ENCODE measurements at regions not wholly inside any gene's neighbourhood (a gene's known extent, or its start where the extent isn't known, plus 50 kb on each side); places are given as distances from the start of the nearest gene placed in this dataset.

DNA sequence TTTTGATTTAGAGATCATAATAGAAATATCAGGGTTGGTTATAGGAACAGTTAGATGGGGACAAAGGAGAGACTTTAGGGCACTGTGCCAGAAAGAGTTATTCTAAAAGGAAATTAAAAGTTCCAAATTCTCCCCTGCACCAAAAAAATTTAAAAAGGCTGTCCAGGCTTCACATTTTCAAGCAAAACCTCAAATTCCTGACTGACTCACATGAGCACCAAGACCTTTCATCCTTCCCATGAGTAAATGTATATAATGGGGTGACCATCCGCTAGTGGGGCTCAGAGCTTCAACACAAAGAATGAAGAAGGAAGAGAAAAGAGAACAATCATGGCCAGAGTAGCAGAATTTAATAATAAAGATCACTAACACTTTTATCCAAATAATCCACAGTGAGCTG is 131.6 kb upstream of the MROH9 start:
- BruUV-seq (replicated peaks), result no TSS peak
- Histone ChIP-seq H3K27me3 (ENCODE audit: control insufficient read depth in 1 of 2, insufficient read depth in 2 of 2, low read length in 2 of 2) (no peaks in the 10 kb centered on the region), H3K36me3 (replicated peaks in 1 of 2; ENCODE audit: control insufficient read depth in 1 of 2, insufficient read depth in 2 of 2, low read length in 2 of 2) (no peaks in the 10 kb centered on the region), H3K27ac (ENCODE audit: extremely low read length, insufficient read depth, low read length) (no peak overlapping the region), H3K4me2 (ENCODE audit: low read depth, low read length) (no peak overlapping the region), H3K9me3 (ENCODE audit: low read length) (no peaks in the 10 kb centered on the region), H3K4me3 (replicated peaks in 1 of 3; ENCODE audit: insufficient read depth in 1 of 3, low read depth in 2 of 3, low read length in 3 of 3) (no peak overlapping the region), H3K4me1 (ENCODE audit: insufficient read depth, low read length) (no peaks in the 10 kb centered on the region), H2AFZ (ENCODE audit: low read length) (no peak overlapping the region), H3K79me2 (ENCODE audit: insufficient read depth, low read length) (no peaks in the 10 kb centered on the region), H4K20me1 (ENCODE audit: insufficient read depth, low read length) (no peaks in the 10 kb centered on the region), H3K9ac (ENCODE audit: insufficient read depth, low read depth, low read length) (no peak overlapping the region)
- in situ Hi-C loops (cut with HindIII; ENCODE audit: extremely low pct_ligation_motif_present, low pct_unique_long_range_greater_than_20kb), result no loop called here
- CTCF ChIA-PET (ENCODE audit: low intra/inter-chr PET ratio, low total read pairs), result no interaction called here
- no peak for ATAC-seq
- DNase-seq (ENCODE audit: low spot score), result no peak
- FAIRE-seq, result no peak
- intact Hi-C loops (cut with micrococcal nuclease; ENCODE audit: unreplicated experiment), result no loop called here
- 81% methylated on average over 1 of the region's 1 CpG for WGBS (ENCODE audit: low lambda C conversion rate)
- TF ChIP-seq NFIC (IDR thresholded peaks at IDR 0.05; ENCODE audit: low read length) (no peak), ZNF564 (CRISPR knock-in tag; IDR thresholded peaks at IDR 0.05) (no peak), MEIS1 (CRISPR knock-in tag; IDR thresholded peaks at IDR 0.05; ENCODE audit: borderline replicate concordance) (no peak), ATF7-NPFF (CRISPR knock-in tag; IDR thresholded peaks at IDR 0.05; ENCODE audit: low read depth) (no peak), YEATS4 (CRISPR knock-in tag; IDR thresholded peaks at IDR 0.05; ENCODE audit: borderline replicate concordance) (no peak), SNAPC2 (CRISPR knock-in tag; IDR thresholded peaks at IDR 0.05) (no peak), DMAP1 (CRISPR knock-in tag; IDR thresholded peaks at IDR 0.05) (no peak), ZNF562 (CRISPR knock-in tag; IDR thresholded peaks at IDR 0.05; ENCODE audit: borderline replicate concordance) (no peak), SKIL (CRISPR knock-in tag; IDR thresholded peaks at IDR 0.05; ENCODE audit: borderline replicate concordance) (no peak), TCF7L2 (IDR thresholded peaks at IDR 0.05; ENCODE audit: low read depth, low read length) (no peak), NR2F1 (CRISPR knock-in tag; IDR thresholded peaks at IDR 0.05) (no peak), ZBTB26 (CRISPR knock-in tag; IDR thresholded peaks at IDR 0.05; ENCODE audit: borderline replicate concordance) (no peak), MYNN (CRISPR knock-in tag; IDR thresholded peaks at IDR 0.05; ENCODE audit: low read depth) (no peak), ISX (CRISPR knock-in tag; conservative IDR thresholded peaks at IDR 0.05) (no peak), PRPF4 (IDR thresholded peaks at IDR 0.05; ENCODE audit: low read depth, low read length, poor library complexity, severe bottlenecking) (no peak), BCLAF1 (IDR thresholded peaks at IDR 0.05) (no peak), ZSCAN21 (CRISPR knock-in tag; IDR thresholded peaks at IDR 0.05; ENCODE audit: borderline replicate concordance) (no peak), ARNTL (CRISPR knock-in tag; IDR thresholded peaks at IDR 0.05) (no peak), HCFC1 (IDR thresholded peaks at IDR 0.05; ENCODE audit: low read depth, low read length) (no peak)
- TF ChIP-seq, protein P1, sequence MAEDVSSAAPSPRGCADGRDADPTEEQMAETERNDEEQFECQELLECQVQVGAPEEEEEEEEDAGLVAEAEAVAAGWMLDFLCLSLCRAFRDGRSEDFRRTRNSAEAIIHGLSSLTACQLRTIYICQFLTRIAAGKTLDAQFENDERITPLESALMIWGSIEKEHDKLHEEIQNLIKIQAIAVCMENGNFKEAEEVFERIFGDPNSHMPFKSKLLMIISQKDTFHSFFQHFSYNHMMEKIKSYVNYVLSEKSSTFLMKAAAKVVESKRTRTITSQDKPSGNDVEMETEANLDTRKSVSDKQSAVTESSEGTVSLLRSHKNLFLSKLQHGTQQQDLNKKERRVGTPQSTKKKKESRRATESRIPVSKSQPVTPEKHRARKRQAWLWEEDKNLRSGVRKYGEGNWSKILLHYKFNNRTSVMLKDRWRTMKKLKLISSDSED (CRISPR knock-in tag; IDR thresholded peaks at IDR 0.05), result no peak
- POLR2A ChIA-PET, result no interaction called here
